HCEC 1CT (cell line): ENCODE measurements at regions not wholly inside any gene's neighbourhood (a gene's known extent, or its start where the extent isn't known, plus 50 kb on each side); places are given as distances from the start of the nearest gene placed in this dataset.

Source experiments
- DNase-seq: peaks from one replicate; pipeline ENCODE4 v3.0.0-alpha.2; 2017

DNA sequence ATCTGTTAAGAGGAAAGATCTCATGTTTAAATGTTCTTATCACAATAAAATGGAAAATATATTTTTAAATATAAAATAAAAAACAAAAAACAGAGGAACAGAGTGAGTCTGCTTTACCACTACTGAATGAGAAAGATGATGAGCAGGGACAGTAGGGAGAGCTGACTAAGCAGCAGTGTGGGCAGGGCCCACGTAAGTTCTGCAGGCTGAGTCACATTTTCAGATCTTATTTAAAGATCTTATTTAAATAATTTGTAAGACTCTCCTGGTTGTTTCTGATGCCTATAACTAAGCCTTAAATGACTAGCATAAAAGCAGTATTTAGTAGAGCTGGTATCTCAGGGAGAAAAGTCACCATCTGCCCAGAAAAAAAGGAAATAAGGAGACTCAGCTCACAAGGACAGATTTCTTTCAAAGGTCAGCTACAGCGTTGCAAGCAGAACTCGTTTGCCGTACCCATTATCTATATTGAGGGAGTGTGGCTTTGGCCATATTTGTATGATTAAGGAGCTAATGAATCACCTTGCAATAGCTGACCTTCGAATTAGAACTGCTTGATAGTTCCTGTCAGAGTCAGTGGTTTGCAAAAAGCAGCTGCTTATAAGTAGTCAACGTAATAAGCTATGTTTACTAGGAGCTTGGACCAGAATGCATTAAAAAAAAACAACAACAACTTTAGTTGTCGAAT lies 322.1 kb upstream of the CHAC2 start:
- peak; percentile 53 for DNase-seq

DNA sequence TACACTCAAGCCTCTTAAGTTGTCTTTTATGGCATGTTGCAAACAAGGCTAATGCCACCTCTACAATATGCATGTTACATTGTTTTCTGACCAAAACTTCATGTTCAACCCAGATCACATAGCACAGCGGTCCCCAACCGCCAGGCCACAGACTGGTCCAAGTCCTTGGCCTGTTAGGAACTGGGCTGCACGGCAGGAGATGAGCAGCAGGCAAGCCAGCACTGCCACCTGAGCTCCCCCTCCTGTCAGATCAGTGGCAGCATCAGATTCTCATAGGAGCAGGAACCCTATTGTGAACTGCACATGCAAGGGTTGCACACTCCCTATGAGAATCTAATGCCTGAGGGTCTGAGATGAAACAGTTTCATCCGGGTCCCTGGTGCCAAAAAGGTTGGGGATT lies 324.8 kb upstream of the CHAC2 start:
- peak; percentile 16 for DNase-seq

GRCh38 chr2:53442093-53442492 lies 325.5 kb upstream of the CHAC2 start:
- no peak for DNase-seq

DNA sequence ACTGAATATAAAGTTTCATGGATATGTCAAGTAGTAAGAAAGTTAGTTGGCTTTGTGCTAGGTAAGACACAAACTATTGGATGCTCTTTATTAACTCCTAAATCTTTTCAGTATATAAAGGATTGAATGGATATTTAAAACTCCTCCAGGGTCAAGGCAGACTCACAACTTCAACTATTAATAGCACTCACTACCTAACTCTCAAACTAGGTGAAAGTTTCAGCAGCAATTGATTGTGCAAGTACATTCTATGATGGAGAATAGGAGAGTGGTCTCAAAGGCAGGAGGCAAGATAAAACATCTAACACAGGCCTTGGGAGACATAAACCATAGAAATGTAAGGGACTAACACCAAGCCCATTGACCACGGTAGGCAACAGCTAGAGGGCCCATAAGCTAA lies 328.9 kb upstream of the CHAC2 start:
- no peak for DNase-seq

- no peak for DNase-seq
Measured at GRCh38 chr2:53438100-53438499, 329.5 kb upstream of the CHAC2 start.

- peak; percentile 71 for DNase-seq
Measured at GRCh38 chr2:53437371-53437770, 330.2 kb upstream of the CHAC2 start.

DNA sequence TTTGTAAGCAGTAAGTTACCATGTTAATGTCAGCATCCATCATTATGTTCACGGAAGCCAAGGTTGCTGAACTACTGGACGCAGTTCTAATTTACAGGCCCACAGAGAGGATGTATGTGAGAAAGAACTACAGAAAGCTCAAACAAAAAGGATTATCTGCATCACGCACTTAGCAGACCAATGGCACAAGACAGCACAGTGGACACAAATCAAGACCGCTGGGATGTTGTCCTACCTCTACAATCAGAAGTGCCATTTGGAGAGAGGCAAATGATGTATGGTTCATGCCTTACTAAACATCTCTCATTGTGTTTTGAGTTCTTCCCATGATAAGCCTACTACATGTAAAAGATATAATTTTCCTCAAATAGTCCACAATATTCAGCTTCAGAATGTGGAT lies 330.7 kb upstream of the CHAC2 start:
- DNase-seq: no peak

DNA sequence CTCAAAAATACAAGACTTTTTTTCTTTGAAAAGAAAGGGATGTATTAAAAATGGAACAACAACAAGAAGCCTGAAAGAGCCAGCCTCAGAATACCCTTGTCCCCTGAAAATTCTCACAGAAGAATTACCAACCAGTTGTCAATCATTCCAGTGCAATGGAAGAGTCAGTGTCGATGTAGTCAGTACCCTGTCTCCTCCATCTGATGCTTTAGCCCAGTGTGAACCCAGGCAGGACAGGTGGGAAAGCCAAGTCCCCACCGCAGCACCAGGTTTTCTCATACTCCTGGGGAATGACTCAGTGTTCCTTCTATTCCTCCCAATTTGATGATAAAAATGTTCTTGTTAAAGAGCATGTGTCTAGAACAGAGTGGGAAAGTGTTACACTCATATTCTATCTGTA lies 332.0 kb upstream of the CHAC2 start:
- no peak for DNase-seq

GRCh38 chr2:53434466-53434865 lies 333.1 kb upstream of the CHAC2 start:
- DNase-seq: no peak

GRCh38 chr2:53432936-53433335 lies 334.7 kb upstream of the CHAC2 start:
- DNase-seq: no peak

- no peak for DNase-seq
Measured at GRCh38 chr2:53429901-53430300, 337.7 kb upstream of the CHAC2 start.

DNA sequence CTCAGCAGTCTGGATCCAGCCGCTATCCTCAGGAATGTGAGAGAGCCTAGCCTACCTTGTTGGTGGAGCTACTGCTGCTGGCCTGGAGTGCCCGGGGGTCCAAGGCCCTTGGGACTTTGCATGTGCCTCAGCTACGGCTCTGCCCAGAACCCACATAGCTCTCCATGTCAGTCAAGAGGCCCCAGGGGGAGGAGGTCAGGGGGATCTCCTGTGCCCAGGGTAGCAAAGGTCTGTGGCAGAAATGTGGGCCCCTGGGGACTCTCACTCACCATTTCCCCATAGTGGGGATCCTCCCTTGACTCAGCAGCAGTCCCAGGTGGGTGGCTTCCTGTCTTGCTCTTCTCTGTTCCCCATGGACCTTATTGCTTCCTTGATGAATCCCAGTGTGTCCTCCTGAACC lies 342.7 kb upstream of the CHAC2 start:
- no peak for DNase-seq

GRCh38 chr2:53423465-53423864 lies 344.1 kb upstream of the CHAC2 start:
- no peak for DNase-seq

DNA sequence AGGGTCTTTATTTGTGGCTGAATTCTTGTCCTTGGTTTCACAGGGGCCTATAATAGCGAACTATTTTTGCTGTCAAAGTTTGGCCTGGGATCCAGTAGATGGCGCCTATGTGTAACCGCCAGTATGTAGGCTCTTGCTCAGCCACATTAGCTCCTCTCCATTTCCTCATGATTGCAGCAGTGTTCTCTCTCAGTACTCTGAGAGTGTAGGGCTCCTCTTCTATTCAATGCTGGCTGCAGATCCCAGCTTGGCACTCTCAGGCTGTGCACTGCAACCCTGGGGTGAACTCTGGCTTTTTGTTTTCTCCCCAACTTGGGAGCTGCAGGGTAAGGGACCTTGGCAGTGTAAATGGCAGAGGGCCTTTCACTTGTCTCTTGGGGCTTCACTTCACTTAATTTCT lies 344.6 kb upstream of the CHAC2 start:
- peak; percentile 67 for DNase-seq

DNA sequence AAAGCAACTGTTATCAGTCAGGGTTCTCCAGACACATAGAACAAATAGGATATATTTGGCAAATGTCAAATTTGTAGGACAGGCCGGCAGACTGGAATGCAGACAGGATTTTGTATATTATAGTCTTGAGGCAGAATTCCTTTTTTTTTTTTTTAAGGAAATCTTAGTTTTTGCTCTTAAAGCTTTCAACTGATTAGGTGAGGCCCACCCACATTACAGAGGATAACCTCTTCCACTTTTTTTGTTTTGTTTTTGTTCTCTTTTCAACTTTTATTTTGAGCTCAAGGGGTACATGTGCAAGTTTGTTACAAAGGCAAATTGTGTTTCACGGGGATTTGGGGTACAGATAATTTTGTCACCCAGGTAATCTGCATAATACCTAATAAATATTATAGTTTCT lies 350.2 kb upstream of the CHAC2 start:
- no peak for DNase-seq

- DNase-seq: peak; percentile 36
Measured at GRCh38 chr2:53407363-53408080, 360.1 kb upstream of the CHAC2 start.

GRCh38 chr2:53403792-53404413 lies 363.7 kb upstream of the CHAC2 start:
- peak; percentile 80 for DNase-seq

DNA sequence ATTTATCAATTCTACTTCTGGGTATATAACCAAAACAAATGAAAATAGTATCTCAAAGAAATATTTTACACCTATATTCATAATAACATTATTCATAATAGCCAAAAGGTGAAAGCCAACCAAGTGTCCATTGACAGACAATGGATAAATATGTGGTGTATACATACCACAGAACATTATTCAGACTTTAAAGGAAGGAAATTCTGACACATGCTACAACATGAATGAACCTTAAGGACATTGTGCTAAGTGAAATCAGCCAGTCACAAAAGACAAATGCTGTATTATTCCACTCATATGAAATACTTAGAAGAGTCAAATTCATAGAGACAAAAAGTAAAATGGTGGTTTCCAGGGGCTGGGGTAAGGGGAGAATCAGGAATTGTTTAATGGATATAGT lies 370.5 kb upstream of the CHAC2 start:
- no peak for DNase-seq

DNA sequence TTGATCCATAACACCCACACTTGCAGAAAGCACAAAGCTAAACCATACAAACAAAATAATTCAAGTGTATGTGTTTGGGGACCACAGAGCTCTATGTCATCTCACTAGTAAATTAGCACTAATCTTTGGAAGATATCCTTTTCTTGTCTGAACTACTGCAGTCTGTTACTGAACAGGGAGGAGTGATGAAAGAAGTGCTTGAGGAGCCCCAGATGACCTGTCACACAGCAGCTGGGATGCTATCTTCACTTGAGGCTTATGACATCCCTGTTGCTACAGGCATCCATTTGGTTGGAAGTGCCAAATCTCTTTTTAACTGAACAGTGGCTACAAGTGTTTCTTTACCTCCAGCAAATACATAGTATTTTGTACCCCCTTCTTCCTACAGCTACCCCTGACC lies 386.3 kb upstream of the CHAC2 start:
- no peak for DNase-seq

DNA sequence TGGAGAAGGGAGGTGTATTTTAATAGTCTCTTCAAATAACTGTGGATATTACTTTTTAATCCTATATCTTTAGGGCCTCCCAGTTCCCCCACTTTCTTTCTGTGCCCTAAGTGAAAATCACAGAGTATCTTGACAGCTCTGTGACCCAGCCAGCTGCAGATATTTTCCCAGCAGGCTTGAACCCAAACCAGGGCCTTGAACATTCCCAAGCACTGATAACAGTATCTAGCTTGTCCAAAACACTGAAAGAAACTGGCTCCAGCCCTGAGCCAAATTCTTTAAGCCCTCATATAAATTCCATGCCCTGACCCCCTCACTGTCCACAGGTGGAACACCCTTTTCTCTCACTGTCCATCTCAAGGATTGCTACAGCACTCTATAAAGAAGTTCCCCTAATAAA lies 388.1 kb upstream of the CHAC2 start:
- DNase-seq: no peak

DNA sequence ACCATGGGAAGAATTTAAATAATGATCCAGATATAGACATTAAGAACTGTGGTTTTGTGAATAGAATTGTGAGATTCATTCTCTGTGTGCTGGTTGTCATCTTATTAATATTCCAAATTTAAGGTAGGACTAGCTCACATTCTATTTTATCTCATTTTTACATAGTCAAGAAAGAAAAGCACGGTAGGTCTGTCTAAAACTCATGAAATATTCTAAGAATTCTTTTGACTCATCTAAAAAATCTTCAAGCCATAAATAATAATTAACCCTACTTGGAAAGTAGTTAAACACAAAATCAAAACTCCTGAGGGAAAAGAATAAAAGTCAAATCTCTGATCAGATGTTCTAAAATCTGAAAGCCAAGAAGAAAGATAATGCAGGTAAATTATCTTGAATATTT lies 388.8 kb upstream of the CHAC2 start:
- no peak for DNase-seq

DNA sequence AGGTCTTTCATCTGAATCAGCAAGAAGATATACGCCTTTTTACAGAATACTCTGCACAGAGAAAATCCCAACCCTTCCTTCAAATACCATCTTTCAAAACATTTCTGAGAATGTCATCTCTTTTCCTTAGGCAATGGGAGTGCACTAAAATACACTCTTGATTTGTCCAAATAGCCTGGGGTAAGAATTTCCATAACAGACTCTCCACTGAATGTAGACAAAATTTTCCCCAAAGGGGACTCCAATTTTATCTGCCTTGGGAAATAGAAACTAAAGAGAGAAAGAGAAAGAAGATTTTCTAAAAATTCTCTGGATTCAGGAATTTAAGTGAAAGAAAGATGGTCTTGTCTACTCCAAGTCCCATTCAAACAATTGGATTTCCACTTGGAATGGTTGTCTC lies 394.5 kb upstream of the CHAC2 start:
- DNase-seq: no peak

- DNase-seq: no peak
Measured at GRCh38 chr2:53366543-53366942, 401.1 kb upstream of the CHAC2 start.

GRCh38 chr2:53362934-53363333 lies 404.7 kb upstream of the CHAC2 start:
- DNase-seq: no peak
